HG03025 (cell line): ENCODE measurements at regions not wholly inside any gene's neighbourhood (a gene's known extent, or its start where the extent isn't known, plus 50 kb on each side); places are given as distances from the start of the nearest gene placed in this dataset.

Source experiments
- ATAC-seq: cut with Tn5 transposase; IDR thresholded peaks from one replicate; pipeline ENCODE4 v1.9.1; 2021; ENCODE audit warnings: mild to moderate bottlenecking, moderate library complexity; ENCODE audit not compliant: unreplicated experiment, low FRiP score

- ATAC-seq: no peak
Observed at GRCh38 chr4:112023402-112023950, 121.8 kb upstream of the FAM241A start.

DNA sequence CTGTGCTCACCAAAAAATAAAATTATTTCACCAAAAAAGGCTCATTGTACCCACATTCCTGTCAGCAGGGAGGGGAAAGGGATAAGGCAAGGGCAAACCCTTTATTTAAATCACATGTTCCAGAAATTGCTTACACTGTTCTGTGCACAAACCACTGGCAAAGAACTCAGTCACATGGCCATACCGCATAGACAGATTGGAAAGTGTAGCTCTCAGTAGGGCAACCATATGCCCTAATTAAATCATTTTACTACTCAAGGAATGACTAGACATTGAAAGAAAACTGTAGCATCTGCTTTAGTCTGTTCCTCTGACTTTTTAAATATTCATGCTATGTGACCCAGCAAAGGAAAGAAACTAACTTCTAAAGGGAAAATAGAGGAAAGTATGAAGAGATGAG lies 119.2 kb upstream of the FAM241A start:
- no peak for ATAC-seq

DNA sequence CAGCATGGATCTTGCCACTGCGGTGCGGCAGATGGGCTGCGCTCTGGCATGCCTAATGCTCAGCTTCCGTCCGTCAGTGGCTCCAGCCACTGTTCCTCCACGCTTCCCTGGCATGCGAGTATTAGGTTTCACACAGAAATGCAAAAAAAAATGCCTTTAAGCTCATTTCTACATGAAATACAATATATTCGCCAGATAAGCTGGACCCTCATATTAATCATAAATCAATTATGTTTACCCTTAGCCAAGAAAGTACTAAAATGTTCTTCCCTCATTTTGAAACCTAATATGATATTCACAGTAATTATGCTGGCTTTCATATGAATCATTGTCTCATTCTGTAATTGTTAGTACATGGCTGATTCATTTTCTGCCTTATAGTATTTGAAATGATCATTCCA lies 115.5 kb upstream of the FAM241A start:
- ATAC-seq: no peak

- no peak for ATAC-seq
Observed at GRCh38 chr4:112031712-112032328, 113.4 kb upstream of the FAM241A start.

GRCh38 chr4:112036886-112037285 lies 108.4 kb upstream of the FAM241A start:
- no peak for ATAC-seq

DNA sequence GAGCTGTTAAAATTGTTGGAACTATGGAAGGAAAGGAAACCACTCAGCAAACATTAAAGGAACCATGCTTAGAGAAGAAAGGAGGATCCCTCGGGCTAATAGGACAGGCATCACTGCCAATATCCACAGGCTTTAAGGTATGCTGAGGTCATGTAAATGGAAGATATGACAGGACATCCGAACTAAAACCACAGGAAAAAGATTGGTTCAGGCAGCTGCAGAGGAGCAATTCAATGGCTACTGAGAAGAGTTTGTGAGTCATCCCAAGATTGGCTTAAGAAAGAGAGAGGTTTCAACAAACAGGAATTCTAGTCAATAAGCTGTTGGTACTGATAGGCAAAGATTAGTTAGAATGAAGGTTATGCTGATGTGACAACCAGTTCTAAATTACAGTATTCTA lies 106.4 kb upstream of the FAM241A start:
- no peak for ATAC-seq

GRCh38 chr4:112049119-112049518 lies 96.1 kb upstream of the FAM241A start:
- peak; percentile 85 for ATAC-seq

DNA sequence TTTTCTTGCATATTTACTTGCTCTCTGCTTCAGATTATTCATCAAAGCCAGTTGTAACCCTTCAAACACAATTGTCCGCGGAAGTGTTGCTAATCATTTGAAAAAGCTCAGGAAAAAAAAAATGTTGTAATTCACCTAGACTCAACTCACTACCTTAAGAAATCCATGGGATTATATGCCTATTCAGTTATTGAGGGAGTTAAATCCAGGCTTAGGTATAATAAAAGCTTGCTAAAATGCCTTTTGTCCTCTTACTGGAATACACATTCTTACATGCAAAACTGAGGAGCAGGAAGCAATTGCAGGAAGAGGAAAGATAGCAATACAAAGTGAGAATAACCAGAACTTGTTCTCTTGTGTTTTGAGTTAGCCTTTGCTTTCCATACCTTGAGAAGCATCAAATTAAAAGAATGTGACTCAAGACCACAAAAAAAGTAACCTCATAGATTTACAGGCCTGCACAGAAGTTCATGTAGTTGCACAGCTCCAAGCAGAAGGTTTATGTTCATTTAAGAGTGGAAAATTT lies 91.4 kb upstream of the FAM241A start:
- no peak for ATAC-seq

GRCh38 chr4:112055100-112055499 lies 90.2 kb upstream of the FAM241A start:
- ATAC-seq: no peak

DNA sequence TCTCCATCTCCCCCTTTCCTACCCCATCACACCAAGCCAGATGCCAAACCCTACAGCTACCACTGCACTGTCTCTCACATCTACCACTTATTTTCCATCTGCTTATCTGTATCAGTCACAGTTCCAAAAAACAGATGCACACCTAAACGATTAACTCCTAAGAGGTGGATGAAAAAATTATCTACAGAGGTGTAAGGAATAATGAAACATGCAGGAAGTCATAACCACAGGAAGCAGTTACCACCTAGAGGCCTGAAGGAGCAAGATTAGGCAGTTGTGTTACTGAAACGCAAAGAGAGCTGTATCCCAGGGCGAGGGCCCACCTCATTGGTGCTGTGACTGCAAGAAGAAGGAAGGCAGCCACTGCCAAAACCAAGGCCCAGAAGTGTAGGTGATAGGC lies 87.8 kb upstream of the FAM241A start:
- ATAC-seq: no peak

DNA sequence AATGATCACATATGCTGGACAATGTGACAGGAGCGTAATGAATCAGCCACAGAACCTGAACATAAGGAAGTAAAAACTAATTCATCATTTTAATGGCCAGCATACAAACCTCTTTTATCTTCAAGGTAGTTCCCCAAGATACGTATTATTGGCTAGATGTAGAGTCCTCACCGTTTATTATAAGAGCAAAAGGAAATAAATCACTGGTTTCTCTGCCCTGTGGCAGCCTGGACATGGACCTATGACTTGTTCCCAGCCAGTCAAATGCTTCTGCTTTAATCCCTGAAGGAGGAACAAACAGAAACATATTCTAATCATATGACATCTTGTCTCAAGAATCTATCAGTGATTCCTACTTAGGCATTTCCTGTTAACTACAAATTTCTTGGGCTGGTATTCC lies 86.8 kb upstream of the FAM241A start:
- no peak for ATAC-seq

DNA sequence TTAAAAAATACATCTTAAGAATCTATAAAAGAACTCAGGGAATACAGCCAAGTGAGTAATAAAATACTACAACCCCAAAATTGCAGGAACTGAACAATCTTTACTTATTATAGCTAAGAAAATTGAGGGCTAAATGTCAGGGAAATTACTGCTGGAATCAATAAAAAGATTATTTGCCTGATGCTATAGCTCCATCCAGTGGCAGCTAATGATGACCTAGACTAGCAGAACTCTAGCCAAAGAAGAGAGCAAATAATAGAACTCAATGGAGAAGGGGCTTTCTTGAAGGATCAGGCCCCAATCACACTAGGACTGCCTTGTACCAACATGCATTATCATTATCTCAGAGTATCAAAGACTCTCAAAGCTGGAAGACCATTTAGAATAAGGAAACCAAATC lies 85.0 kb upstream of the FAM241A start:
- no peak for ATAC-seq

GRCh38 chr4:112061207-112061817 lies 83.9 kb upstream of the FAM241A start:
- ATAC-seq: no peak

GRCh38 chr4:112063260-112063659 lies 82.0 kb upstream of the FAM241A start:
- ATAC-seq: no peak

- no peak for ATAC-seq
Observed at GRCh38 chr4:112069110-112069509, 76.1 kb upstream of the FAM241A start.

GRCh38 chr4:112073181-112073580 lies 72.1 kb upstream of the FAM241A start:
- ATAC-seq: no peak

GRCh38 chr4:112075129-112075753 lies 70.0 kb upstream of the FAM241A start:
- ATAC-seq: peak; percentile 59

- ATAC-seq: no peak
Observed at GRCh38 chr4:112075906-112076305, 69.3 kb upstream of the FAM241A start.

DNA sequence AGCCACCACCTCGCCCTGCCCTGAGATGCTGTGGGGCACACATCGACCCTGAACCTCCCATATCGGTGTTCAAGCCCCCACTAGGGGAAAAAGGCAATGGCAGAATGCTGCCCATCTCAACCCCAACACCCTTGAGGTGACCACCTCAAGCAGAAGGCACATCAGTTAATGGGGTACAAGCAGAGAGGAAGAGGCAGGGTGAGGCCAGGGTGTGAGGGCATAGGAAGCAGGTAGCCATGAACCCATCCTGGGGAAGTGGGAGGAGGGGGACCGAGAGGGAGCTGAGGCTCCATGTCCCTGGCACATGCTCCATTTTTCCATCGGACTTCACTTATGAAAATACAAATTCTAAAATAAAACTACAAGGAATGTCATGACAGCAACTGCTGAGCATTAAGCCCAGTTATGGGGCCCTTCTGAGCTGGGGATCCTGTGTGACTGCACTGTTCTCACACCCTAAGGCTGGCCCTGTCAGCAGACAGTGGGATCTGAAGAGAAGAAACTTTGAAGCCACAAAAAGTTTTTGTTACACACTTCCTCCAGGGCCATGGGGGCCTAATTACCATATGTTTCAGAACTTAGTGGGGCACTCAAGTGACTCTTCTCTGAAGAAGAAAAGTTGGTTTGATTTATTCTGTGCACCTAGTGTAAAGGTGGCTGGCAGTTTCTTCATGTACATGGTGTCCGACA lies 68.2 kb upstream of the FAM241A start:
- peak; percentile 57 for ATAC-seq

DNA sequence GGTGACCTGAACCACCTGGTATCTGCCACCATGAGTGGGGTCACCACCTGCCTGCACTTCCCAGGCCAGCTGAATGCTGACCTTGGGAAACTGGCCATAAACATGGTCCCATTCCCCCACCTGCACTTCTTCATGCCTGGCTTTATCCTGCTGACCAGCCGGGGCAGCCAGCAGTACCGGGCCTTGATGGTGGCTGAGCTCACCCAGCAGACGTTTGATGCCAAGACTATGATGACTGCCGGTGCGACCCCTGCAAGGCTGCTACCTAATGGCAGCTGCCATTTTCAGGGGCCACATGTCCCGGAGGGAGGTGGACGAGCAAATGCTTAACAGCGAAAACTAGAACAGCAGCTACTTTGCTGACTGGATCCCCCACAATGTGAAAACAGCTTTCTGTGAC lies 67.5 kb upstream of the FAM241A start:
- no peak for ATAC-seq

DNA sequence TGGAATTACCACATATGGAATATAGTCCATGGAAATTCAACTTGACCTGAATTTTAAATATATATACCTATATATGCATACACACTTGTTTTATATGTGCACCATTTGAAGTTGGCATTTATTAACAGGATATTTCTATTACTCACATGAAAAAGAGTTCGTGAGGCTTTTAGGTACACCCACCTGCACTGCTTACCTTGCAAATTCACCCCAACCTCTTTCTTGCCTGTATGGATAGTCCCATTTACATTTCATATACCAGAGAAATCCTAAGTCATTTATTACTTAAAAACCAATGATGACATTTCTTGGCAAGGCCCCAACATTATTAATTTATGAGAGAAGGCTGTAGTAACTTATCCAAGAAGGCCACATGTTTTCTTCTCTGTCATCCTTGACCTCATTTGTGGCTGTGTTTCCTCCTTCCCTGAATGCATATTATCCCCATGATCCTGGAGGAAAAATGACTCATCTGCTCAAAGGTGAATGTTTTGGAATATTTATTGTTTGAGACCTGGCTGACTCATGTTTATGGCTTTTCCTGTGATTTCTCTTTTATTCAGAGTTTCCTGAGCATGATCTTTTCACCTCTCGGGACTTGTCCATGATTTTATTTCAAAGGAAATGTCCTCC lies 62.2 kb upstream of the FAM241A start:
- ATAC-seq: no peak
